ENCODE measurements at regions not wholly inside any gene's neighbourhood (a gene's known extent, or its start where the extent isn't known, plus 50 kb on each side); places are given as distances from the start of the nearest gene placed in this dataset.

GRCh38 chr6:104613416-104614001, 246.2 kb downstream of the HACE1 start:
- no peak for DNase-seq

DNA sequence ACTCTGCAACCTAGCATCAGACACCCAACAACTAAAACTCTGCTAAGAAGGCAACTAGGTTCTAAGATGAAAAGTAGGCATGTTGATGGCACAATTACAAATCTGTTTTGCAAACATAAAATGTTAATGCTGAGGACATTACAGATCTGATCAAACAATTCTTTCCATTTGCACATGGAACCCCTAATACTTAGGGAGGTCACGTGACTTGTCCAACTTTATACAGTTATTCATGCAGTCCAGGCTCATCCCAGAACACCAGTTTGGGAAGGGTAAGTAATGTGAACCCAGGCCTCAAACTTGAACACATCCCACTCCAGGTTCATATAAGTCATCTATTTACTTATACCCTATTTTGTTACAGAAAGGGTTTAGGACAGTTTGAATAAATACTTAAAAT, 247.2 kb downstream of the HACE1 start:
- no peak for DNase-seq

GRCh38 chr6:104608101-104608500, 251.6 kb downstream of the HACE1 start:
- DNase-seq: no peak

DNA sequence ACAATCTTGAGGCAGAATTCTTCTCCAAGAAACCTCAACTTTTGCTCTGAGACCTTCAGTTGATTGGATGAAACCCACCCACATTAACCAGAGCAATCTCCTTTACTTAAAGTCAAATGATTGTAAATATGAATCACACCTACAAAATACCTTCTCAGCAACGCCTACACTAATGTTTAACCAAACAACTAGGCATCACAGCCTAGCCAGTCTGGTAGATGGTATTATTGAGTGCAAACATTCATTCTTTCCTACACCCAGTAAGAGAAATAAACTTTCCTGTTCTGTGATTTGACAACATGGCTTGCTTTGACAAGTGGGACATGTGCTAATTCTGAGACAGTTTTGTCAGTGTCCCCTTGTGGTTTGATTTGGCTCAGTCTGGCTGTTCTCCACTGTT, 252.2 kb downstream of the HACE1 start:
- DNase-seq: no peak

DNA sequence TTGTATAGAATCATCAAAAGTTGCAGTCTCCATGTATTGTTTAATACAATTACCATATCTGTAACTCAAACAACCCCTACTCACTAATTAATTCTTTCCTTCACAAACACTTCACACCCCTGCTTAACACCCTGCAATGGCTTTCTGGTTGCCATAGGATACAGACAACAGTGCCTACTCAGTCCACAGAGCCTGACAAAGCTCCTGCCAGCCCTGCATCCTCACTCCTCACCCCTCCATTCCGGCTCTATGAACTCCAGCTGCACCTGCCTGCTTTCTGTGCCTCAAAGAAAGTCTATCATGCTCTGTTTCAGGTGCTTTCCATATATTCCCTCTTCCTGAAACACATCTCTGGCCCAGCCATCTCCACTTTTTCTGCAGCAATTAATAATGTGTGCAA, 253.4 kb downstream of the HACE1 start:
- no peak for DNase-seq

DNA sequence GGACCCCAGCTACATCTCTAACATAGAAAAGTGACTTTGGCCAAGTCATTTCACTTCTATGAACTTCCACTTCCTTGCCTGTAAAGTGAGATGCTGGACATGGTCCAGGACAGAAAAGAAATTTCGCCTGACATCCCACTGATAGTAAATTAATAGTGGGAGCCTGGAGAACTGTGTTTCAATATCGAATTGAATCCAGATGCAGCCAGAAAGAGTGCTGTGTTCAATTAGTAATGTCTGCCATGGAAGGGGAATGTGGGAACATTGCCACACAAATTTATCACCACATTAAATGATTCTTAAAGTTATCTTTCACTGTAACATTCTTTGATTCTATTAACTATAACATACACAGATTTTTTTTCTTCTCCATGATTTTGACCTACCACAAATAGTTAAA, 255.0 kb downstream of the HACE1 start:
- no peak for DNase-seq

DNA sequence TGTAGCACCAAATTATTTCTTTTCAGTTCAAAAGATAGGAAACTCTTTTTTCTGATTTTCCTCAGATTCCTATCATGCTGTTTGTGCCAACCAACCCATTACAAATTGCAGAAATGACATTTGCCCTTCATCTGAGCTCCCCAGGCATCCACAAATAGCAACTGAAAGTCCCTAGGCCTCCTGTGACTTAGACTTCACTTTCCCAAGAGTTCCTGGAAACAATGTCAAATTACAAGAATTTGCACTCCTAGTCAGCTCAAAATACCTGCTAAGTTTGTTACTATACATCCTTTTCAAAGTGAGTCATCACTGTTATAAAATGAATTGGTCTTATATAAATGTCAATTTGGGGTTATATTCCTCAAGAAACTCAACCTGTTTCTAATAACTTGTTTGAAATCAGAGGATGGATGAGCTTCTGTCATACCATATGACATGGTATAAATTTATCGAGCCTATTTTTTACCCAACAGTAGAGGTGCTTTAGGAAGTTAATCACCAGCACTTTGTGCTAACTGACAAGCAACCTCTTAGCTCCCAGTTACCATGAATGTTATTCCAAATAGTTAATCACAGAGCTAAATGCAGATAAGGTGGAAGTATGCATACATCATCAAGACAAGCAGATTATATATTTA, 256.5 kb downstream of the HACE1 start:
- DNase-seq: peak; percentile 23

DNA sequence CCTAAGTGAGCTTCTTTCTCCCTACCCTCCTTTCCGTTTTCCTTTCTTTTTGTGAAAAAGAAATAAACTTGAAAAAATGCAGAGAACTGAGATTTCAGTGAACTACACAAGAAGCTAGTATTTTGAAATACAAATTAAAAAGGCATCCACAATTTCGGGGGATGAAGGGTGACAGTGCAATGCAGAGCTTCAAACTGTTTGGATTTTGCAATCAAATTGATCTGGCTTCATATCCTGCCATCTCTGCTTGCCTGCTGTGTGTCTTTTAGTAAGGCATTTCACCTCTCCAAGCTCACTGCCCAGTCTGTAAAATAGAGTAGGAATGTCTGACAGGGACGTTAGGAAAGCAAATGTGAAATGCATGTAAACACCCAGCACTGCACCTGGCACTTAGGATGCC, 258.0 kb downstream of the HACE1 start:
- no peak for DNase-seq

- DNase-seq: no peak
These were observed 258.5 kb downstream of the HACE1 start for GRCh38 chr6:104601131-104601651.

DNA sequence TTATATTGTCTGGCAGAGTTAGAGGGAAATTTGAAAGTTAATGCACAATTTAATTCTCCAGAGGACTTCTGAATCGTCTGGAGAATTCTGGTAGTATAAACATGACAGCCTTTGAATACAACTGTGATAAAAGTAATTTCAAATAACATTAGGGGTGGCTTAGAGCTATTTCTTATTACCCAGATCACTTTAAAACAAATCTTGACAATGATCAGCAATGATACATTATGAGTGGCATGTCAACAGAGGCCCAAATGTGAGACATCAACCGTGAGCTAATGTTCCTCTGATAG, 259.1 kb downstream of the HACE1 start:
- DNase-seq: no peak

DNA sequence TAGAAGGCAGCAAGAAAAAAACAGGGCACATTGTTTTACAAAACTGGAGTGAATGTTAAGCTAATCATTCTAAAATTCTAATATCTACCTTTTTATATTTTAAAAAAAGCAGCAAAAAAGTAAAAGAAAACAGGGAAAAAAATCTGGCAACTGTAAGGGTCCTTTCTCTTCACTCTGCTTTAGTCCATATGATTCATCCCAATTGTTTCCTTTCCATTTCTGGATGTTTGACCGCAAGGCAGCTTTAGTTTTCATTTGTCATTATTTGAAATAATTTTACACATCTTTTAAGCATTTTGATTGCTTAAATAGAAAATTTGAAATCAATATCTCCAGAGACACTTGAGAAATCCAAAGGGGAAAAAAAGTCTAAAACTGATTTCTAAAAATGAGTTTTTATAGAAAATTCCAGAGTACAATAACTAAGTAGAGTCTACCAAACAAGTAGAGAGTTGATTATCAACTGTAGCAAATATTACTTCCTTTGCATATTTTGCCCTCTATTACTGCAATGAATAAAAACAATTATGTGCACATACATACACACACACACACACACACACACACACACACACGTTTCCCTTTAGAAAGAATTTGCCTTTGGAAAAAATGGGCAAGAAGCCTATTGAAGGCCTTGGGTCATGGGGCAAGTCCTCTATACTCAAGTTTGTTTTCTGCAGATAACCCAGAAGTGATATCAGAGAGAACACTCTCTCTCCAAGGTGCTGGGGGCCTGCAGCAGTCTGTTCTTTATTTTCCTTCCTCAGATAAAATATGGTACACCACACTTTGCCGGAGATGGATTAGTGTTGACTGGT, 259.7 kb downstream of the HACE1 start:
- DNase-seq: peak; percentile 29

DNA sequence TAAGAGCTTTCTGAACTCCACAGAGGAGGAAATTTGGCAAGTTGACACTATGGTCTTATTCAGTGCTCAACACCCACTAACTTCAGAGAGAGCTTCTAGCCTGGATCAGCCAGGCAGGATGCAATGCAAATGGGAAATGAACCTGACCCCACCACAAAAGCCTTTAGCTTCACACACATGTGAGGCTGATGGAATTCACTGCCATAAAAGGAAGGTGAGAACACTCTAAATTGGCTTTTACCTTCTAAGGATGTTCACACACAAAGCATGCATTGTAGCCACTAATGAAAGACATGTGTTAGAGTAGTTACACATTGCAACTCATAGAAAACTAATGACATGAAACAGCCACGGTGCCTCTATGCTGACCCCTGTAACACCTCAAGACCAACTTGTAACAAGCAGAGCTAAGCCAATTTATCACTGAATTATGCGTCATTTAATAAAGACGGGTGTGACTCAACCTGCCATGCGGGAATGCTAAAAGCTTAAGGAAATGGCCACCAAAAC, 262.1 kb downstream of the HACE1 start:
- DNase-seq: no peak

GRCh38 chr6:104596091-104596490, 263.6 kb downstream of the HACE1 start:
- DNase-seq: no peak

GRCh38 chr6:104595311-104595820, 264.4 kb downstream of the HACE1 start:
- DNase-seq: no peak

- DNase-seq: no peak
These were observed 268.0 kb downstream of the HACE1 start for GRCh38 chr6:104591573-104592334.

DNA sequence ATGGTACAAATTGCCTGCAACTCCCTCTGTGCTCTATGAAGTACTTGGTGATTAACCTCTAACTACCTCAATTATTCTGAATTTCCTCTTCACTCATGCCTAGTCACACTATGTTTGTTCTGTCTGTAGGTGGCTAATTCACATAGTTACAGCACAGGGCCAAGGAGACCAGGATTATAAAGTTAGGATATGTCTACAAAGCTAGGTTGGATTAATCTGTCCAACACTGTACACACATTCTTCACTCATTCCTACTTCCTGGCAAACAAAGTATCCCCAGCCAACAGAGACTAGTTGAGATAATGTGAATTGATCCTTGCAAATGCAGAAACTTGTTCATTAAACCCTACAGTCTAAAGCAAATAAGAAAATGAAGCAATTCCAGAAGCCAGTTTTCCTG, 269.8 kb downstream of the HACE1 start:
- no peak for DNase-seq

DNA sequence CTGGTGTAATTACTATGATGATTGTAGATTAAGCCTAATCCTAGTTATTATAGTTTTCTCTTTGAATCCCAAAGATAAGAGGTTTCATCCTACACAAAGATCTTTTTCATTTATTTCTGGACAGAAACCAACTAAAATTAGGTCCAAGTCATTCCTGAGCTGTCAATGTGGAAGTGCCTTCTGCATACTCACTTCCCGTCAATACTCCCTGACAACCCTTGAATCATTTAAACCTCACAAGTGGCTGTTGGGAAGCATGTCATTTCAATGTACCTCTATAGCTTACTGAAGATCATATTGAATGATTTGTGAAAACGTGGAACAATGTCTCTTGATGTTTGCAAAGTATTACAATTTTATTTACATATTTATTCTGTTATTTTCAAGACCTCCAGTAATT, 274.1 kb downstream of the HACE1 start:
- no peak for DNase-seq

GRCh38 chr6:104580452-104580851, 279.3 kb downstream of the HACE1 start:
- no peak for DNase-seq

- no peak for DNase-seq
These were observed 280.3 kb downstream of the HACE1 start for GRCh38 chr6:104579310-104579863.

- no peak for DNase-seq
These were observed 284.2 kb downstream of the HACE1 start for GRCh38 chr6:104575536-104575935.

DNA sequence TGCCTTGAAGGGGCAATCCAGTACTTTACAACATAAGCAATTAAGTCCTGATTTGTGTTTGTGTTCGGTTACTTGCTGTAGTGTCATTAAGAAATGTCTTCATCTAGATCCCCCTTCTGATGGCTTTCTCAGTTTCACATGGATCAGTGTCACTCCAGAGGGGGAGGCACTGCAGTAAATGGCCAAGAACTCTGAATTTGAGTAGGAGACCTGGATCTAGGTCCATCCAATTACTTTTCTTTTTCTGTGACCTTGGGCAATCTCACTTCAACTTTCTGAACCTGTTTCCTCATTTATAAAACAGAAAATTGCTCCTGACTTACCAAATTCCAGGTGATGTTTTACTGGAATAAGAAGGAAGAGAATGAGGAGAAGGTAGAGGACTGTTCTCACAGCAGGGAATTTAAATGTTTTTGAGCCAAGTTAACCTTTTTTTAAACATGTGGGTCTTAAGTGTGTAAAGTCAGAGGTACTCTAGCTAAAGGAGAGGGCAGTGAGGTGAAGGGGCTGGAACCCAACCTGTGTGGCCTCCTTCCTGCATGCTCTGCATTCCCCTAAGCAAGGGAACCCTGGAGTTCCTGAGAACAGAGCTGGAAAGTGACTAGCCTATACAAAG, 285.5 kb downstream of the HACE1 start:
- DNase-seq: no peak

DNA sequence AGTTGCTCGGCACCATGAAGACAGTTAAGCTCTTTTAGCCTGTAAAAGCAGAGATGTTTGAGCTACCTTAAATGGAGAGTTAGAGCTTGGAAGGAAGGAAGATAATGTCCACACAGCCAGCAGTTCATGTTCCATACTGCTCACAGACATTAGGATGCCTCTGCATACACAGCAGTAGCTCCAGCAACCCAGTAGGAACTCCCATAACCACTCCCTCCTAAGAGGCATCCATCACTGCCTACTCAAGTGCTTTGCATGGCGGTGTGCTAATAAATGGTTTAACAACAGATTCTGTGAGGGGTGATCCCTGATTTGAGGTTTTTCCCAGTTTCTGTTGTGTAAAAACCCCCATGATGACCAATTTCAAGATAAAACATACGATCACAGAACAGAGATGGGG, 286.4 kb downstream of the HACE1 start:
- DNase-seq: no peak
